Calu3 (cell line): ENCODE measurements at regions not wholly inside any gene's neighbourhood (a gene's known extent, or its start where the extent isn't known, plus 50 kb on each side); places are given as distances from the start of the nearest gene placed in this dataset.

Experiments used
- BruUV-seq: library from RNA; stranded (reverse); fragments of 400-500 nt; replicated peaks from 2 replicates; lab custom pipeline; 2021; lab: Mats Ljungman, UMichigan
- CTCF ChIA-PET: fragments of 300-600 bp; sonication (Branson Sonifier 250); formaldehyde crosslinking; loops from one replicate; lab custom pipeline; 2022; ENCODE audit warnings: antibody characterized with exemption; lab: Charles Lee
- DNase-seq: peaks from one replicate; pipeline ENCODE4 v3.0.0; 2022
- H3K27ac Mint-ChIP-seq: one replicate; pipeline ENCODE4 v1.8.0; 2022; ENCODE audit warnings: mixed read lengths; ENCODE audit not compliant: unreplicated experiment
- H3K27me3 Mint-ChIP-seq: one replicate; pipeline ENCODE4 v1.8.0; 2022; ENCODE audit warnings: mixed read lengths; ENCODE audit not compliant: unreplicated experiment
- H3K36me3 Mint-ChIP-seq: one replicate; pipeline ENCODE4 v1.8.0; 2022; ENCODE audit warnings: mild to moderate bottlenecking, moderate library complexity, mixed read lengths; ENCODE audit not compliant: insufficient read depth, unreplicated experiment
- H3K4me1 Mint-ChIP-seq: one replicate; pipeline ENCODE4 v1.8.0; 2022; ENCODE audit warnings: mild to moderate bottlenecking, low read depth, mixed read lengths; ENCODE audit not compliant: unreplicated experiment
- H3K4me3 Mint-ChIP-seq: one replicate; pipeline ENCODE4 v1.8.0; 2022; ENCODE audit warnings: mild to moderate bottlenecking, low read depth, moderate library complexity, mixed read lengths; ENCODE audit not compliant: unreplicated experiment
- H3K9me3 Mint-ChIP-seq: one replicate; pipeline ENCODE4 v1.8.0; 2022; ENCODE audit warnings: low read depth, mixed read lengths; ENCODE audit not compliant: unreplicated experiment
- CTCF ChIP-seq: fragments of 200-600 bp; IDR thresholded peaks from one replicate; pipeline ENCODE4 v1.8.0; 2022; ENCODE audit warnings: antibody characterized with exemption; ENCODE audit not compliant: unreplicated experiment
- intact Hi-C: fragments of 100-400 bp; cut with micrococcal nuclease; formaldehyde crosslinking; loops from one replicate; pipeline ENCODE4 v1.10.0; 2022; ENCODE audit not compliant: unreplicated experiment

GRCh38 chr13:76523740-76524340 lies 362.4 kb downstream of the KCTD12 start:
- H3K36me3 Mint-ChIP-seq, result no peaks in the 10 kb centered on the region
- no peak for TF ChIP-seq CTCF
- H3K9me3 Mint-ChIP-seq, result no peaks in the 10 kb centered on the region
- no peaks in the 10 kb centered on the region for H3K27me3 Mint-ChIP-seq
- BruUV-seq, result no TSS peak
- CTCF ChIA-PET, result no interaction called here
- H3K27ac Mint-ChIP-seq, result no peak overlapping the region
- H3K4me3 Mint-ChIP-seq, result no peak overlapping the region
- intact Hi-C loops, result no loop called here
- DNase-seq, result no peak
- no peaks in the 10 kb centered on the region for H3K4me1 Mint-ChIP-seq

DNA sequence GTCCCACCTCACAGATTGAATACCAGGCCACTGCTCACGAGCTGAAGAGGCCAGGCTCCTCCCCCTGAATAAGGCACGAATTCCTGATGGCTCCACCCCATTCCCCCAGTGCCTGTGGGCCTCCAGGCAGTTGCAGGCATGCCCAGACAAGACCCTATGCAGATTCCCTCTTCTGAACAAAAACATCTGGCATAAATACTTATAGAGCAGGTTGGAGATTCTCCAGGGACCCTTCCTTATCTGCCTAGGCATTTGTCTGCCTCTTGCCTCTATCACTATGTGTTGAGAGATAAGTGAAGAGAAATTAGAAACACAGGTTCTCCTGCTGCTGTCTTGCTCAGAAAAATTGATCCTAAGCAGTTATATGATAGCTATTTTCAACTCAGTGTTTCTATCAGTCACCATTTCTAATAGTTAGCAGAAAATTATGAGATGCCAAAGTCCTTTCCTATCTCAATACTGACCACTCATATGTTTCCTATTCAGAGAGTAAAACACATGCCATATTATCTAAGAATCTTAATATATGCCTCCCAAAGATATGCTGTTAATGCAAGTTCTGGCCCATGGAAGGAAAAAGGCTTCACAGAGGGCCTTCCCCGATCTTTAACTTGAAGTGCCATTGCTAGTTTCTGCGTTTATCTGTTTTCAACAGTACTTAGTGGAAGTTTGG lies 364.0 kb downstream of the KCTD12 start:
- CTCF ChIA-PET, result no interaction called here
- DNase-seq, result no peak
- BruUV-seq, result no TSS peak
- Mint-ChIP-seq H3K27me3 (no peaks in the 10 kb centered on the region), H3K9me3 (no peaks in the 10 kb centered on the region), H3K4me1 (no peaks in the 10 kb centered on the region), H3K36me3 (no peaks in the 10 kb centered on the region), H3K27ac (no peak overlapping the region), H3K4me3 (no peak overlapping the region)
- intact Hi-C loops, result no loop called here
- TF ChIP-seq CTCF, result no peak

DNA sequence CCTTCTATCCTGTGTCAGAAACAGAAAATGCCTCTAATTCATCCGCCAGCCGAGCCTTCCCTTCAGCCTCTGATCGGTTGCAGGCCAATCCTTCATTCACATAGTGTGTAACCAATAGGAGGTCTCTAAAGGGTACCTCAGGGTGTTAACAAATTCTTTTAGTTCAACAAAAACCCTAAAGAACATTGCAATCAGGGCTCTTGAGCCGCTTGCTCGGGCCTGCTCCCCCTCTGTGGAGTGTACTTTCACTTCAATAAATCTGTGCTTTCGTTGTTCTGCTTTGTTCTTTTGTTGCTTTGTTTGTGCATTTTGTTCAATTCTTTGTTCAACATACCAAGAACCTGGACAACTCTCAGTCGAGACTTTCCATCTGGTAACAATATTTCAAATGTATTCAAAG lies 366.5 kb downstream of the KCTD12 start:
- TF ChIP-seq CTCF, result no peak
- Mint-ChIP-seq H3K4me1 (peaks cover 9% of the 10 kb centered on the region), H3K36me3 (no peaks in the 10 kb centered on the region), H3K4me3 (no peak overlapping the region), H3K9me3 (no peaks in the 10 kb centered on the region), H3K27ac (no peak overlapping the region), H3K27me3 (no peaks in the 10 kb centered on the region)
- no TSS peak for BruUV-seq
- CTCF ChIA-PET, result no interaction called here
- intact Hi-C loops, result no loop called here
- DNase-seq, result no peak

- no peaks in the 10 kb centered on the region for H3K36me3 Mint-ChIP-seq
- no peaks in the 10 kb centered on the region for H3K9me3 Mint-ChIP-seq
- TF ChIP-seq CTCF, result no peak
- BruUV-seq, result no TSS peak
- H3K27ac Mint-ChIP-seq, result no peak overlapping the region
- H3K27me3 Mint-ChIP-seq, result no peaks in the 10 kb centered on the region
- H3K4me1 Mint-ChIP-seq, result peaks cover 9% of the 10 kb centered on the region
- intact Hi-C loops, result no loop called here
- no peak for DNase-seq
- no peak overlapping the region for H3K4me3 Mint-ChIP-seq
- CTCF ChIA-PET, result no interaction called here
Measured at GRCh38 chr13:76516586-76516985, 369.6 kb downstream of the KCTD12 start.
